Liver (tissue), 8 donors: ENCODE measurements at regions not wholly inside any gene's neighbourhood (a gene's known extent, or its start where the extent isn't known, plus 50 kb on each side); places are given as distances from the start of the nearest gene placed in this dataset.

Experiments
- DNase-seq: peaks from one replicate; pipeline ENCODE4 v3.0.0-alpha.2; 2017; ENCODE audit warnings: low spot score
- H3K27ac ChIP-seq, 2 donors: one replicate each; pipeline ENCODE4 v1.7.0; 2013; ENCODE audit warnings: inconsistent platforms in 2 of 2, low read length in 2 of 2, control low read depth in 1 of 2, low read depth in 1 of 2, mild to moderate bottlenecking in 1 of 2
- H3K27me3 ChIP-seq, 4 donors: one replicate each; pipeline versions ENCODE4 v1.6.1 to v1.7.0; 2013; ENCODE audit warnings: low read length in 3 of 4, inconsistent platforms in 1 of 4, mild to moderate bottlenecking in 1 of 4, moderate library complexity in 1 of 4; ENCODE audit not compliant: control insufficient read depth in 4 of 4, insufficient read depth in 4 of 4
- H3K36me3 ChIP-seq, 4 donors: one replicate each; pipeline versions ENCODE4 v1.6.1 to v1.7.0; 2013; ENCODE audit warnings: low read length in 3 of 4, mild to moderate bottlenecking in 3 of 4, low read depth in 1 of 4, moderate library complexity in 1 of 4; ENCODE audit not compliant: control insufficient read depth in 4 of 4, insufficient read depth in 3 of 4
- H3K4me1 ChIP-seq, 4 donors: one replicate each; pipeline versions ENCODE4 v1.6.1 to v1.7.0; 2013; ENCODE audit warnings: low read length in 3 of 4, mild to moderate bottlenecking in 3 of 4, moderate library complexity in 1 of 4; ENCODE audit not compliant: control insufficient read depth in 4 of 4, insufficient read depth in 4 of 4
- H3K4me3 ChIP-seq, 3 donors: one replicate each; pipeline versions ENCODE4 v1.6.1 to v1.7.0; 2013; ENCODE audit warnings: low read length in 3 of 3, control low read depth in 1 of 3, low read depth in 1 of 3, mild to moderate bottlenecking in 1 of 3
- H3K9ac ChIP-seq, 2 donors: one replicate each; pipeline ENCODE4 v1.7.0; 2013; ENCODE audit warnings: low read length in 2 of 2, mild to moderate bottlenecking in 2 of 2, moderate library complexity in 2 of 2, control low read depth in 1 of 2, low read depth in 1 of 2
- H3K9me3 ChIP-seq, 4 donors: one replicate each; pipeline versions ENCODE4 v1.6.1 to v1.7.0; 2013; ENCODE audit warnings: low read length in 3 of 4; ENCODE audit not compliant: control insufficient read depth in 4 of 4
- ATF3 ChIP-seq: IDR thresholded peaks from 2 replicates; pipeline ENCODE4 v1.6.1; 2016; ENCODE audit warnings: antibody characterized with exemption
- CTCF ChIP-seq: fragments of 150-350 bp; IDR thresholded peaks from 2 replicates; pipeline ENCODE4 v1.5.1; 2017; ENCODE audit warnings: improper control_type of control experiment, low read depth, low read length; ENCODE audit not compliant: missing input control
- FOXA1 ChIP-seq: IDR thresholded peaks from 2 replicates; pipeline ENCODE4 v1.6.1; 2016; ENCODE audit warnings: antibody characterized with exemption
- FOXA2 ChIP-seq: IDR thresholded peaks from 2 replicates; pipeline ENCODE4 v1.6.1; 2016; ENCODE audit warnings: antibody characterized with exemption
- GABPA ChIP-seq, 2 donors: IDR thresholded peaks in 1 of 2; conservative IDR thresholded peaks in 1 of 2; 2 replicates each; pipeline ENCODE4 v1.6.1; 2016; ENCODE audit warnings: antibody characterized with exemption in 2 of 2, mild to moderate bottlenecking in 1 of 2, moderate library complexity in 1 of 2
- HNF4A ChIP-seq, 2 donors: conservative IDR thresholded peaks; 2 replicates each; pipeline ENCODE4 v1.6.1; 2016; ENCODE audit warnings: antibody characterized with exemption in 2 of 2, mild to moderate bottlenecking in 2 of 2
- HNF4G ChIP-seq: IDR thresholded peaks from 2 replicates; pipeline ENCODE4 v1.6.1; 2016; ENCODE audit warnings: antibody characterized with exemption
- JUND ChIP-seq, 2 donors: IDR thresholded peaks; 2 replicates each; pipeline ENCODE4 v1.6.1; 2016; ENCODE audit warnings: antibody characterized with exemption in 2 of 2
- MAX ChIP-seq: IDR thresholded peaks from 2 replicates; pipeline ENCODE4 v1.6.1; 2016; ENCODE audit warnings: antibody characterized with exemption
- NR2F2 ChIP-seq: IDR thresholded peaks from 2 replicates; pipeline ENCODE4 v1.6.1; 2016; ENCODE audit warnings: antibody characterized with exemption
- RAD21 ChIP-seq, 2 donors: IDR thresholded peaks; 2 replicates each; pipeline ENCODE4 v1.6.1; 2016; ENCODE audit warnings: antibody characterized with exemption in 2 of 2, mild to moderate bottlenecking in 2 of 2
- REST ChIP-seq: IDR thresholded peaks from 2 replicates; pipeline ENCODE4 v1.6.1; 2016; ENCODE audit warnings: antibody characterized with exemption, mild to moderate bottlenecking
- RXRA ChIP-seq, 2 donors: IDR thresholded peaks; 2 replicates each; pipeline ENCODE4 v1.6.1; 2017 to 2018; ENCODE audit warnings: antibody characterized with exemption in 2 of 2, mild to moderate bottlenecking in 1 of 2
- SP1 ChIP-seq: IDR thresholded peaks from 2 replicates; pipeline ENCODE4 v1.6.1; 2018; ENCODE audit warnings: antibody characterized with exemption, mild to moderate bottlenecking
- TAF1 ChIP-seq: conservative IDR thresholded peaks from 2 replicates; pipeline ENCODE4 v1.6.1; 2016; ENCODE audit warnings: antibody characterized with exemption, mild to moderate bottlenecking
- ZBTB33 ChIP-seq: IDR thresholded peaks from 2 replicates; pipeline ENCODE4 v1.6.1; 2016; ENCODE audit warnings: antibody characterized with exemption
- WGBS: extraction: QIAGEN DNeasy Blood & Tissue Kit; methylation state at CpG from one replicate; pipeline ENCODE4 v1.1.7; 2013; 5-methylcytosine and 5-hydroxymethylcytosine counted together
- donor health status: healthy.
- donor health status: healthy.
- donor health status: healthy.
- donor health status: healthy.
- donor health status: healthy.

GRCh38 chr2:13711154-13711553, 921.4 kb upstream of the LRATD1 start:
- no peaks in the 10 kb centered on the region for H3K36me3 ChIP-seq
- no peak overlapping the region for H3K4me3 ChIP-seq
- H3K27ac ChIP-seq, result no peak overlapping the region
- H3K9ac ChIP-seq, result no peak overlapping the region
- no peak for TF ChIP-seq RXRA (IDR thresholded peaks at IDR 0.05)
- no peak for TF ChIP-seq FOXA2
- TF ChIP-seq CTCF, result no peak
- no peak for TF ChIP-seq RAD21 (IDR thresholded peaks at IDR 0.05)
- TF ChIP-seq JUND (IDR thresholded peaks at IDR 0.05), result no peak
- no peak for TF ChIP-seq ZBTB33
- TF ChIP-seq FOXA1, result no peak
- TF ChIP-seq REST, result no peak
- TF ChIP-seq TAF1, result no peak
- WGBS, result 48% methylated on average over 2 of the region's 2 CpGs
- no peak for DNase-seq
- no peaks in the 10 kb centered on the region for H3K4me1 ChIP-seq
- H3K27me3 ChIP-seq, result no peaks in the 10 kb centered on the region
- H3K9me3 ChIP-seq, result peaks cover 0 to 1% (median 0%) of the 10 kb centered on the region in 4 donors

- H3K27ac ChIP-seq, result no peak overlapping the region
- H3K36me3 ChIP-seq, result no peaks in the 10 kb centered on the region
- no peak for DNase-seq
- H3K9ac ChIP-seq, result no peak overlapping the region
- peaks cover 0 to 1% (median 0%) of the 10 kb centered on the region in 4 donors for H3K9me3 ChIP-seq
- no peaks in the 10 kb centered on the region for H3K4me1 ChIP-seq
- no peaks in the 10 kb centered on the region for H3K27me3 ChIP-seq
- no peak overlapping the region for H3K4me3 ChIP-seq
- WGBS, result 68% methylated on average over 3 of the region's 3 CpGs
- no peak for TF ChIP-seq HNF4A (conservative IDR thresholded peaks at IDR 0.05)
- TF ChIP-seq GABPA (IDR thresholded peaks at IDR 0.05 in 1 of 2, conservative IDR thresholded peaks at IDR 0.05 in 1 of 2), result no peak
- TF ChIP-seq RAD21 (IDR thresholded peaks at IDR 0.05), result no peak
- no peak for TF ChIP-seq NR2F2
- TF ChIP-seq FOXA2, result no peak
- no peak for TF ChIP-seq SP1
- TF ChIP-seq MAX, result no peak
- TF ChIP-seq TAF1, result no peak
- no peak for TF ChIP-seq REST
- TF ChIP-seq HNF4G, result no peak
- no peak for TF ChIP-seq CTCF
- no peak for TF ChIP-seq RXRA (IDR thresholded peaks at IDR 0.05)
- no peak for TF ChIP-seq ATF3
Observed at GRCh38 chr2:13714466-13714865, 918.1 kb upstream of the LRATD1 start.
